ENCODE measurements at regions not wholly inside any gene's neighbourhood (a gene's known extent, or its start where the extent isn't known, plus 50 kb on each side); places are given as distances from the start of the nearest gene placed in this dataset.

DNA sequence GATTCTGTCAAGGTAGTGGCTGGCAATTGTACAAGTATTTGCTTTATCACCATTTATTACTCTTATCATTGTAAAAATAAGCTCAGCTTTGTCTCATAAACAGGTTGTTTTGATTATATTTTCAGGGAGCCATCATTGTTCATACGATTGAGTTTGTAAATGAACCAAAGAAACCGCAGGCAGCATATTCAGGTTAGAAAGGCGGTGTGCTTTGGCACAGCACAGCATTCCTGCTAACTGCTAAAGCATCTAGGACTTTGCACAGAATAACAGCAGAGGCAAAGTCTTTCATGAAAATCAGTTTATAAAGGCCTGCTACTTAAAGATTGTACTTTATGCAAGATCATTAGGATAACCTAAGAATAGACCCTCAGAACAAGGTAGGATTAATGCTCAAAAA, 281.5 kb upstream of the SLC24A2 start:
- TF ChIP-seq PRRX2 (CRISPR knock-in tag; IDR thresholded peaks at IDR 0.05) (no peak), SP1 (CRISPR knock-in tag; conservative IDR thresholded peaks at IDR 0.05) (no peak), TCF7 (CRISPR knock-in tag; IDR thresholded peaks at IDR 0.05; ENCODE audit: low read depth) (no peak), NR3C1 (CRISPR knock-in tag; conservative IDR thresholded peaks at IDR 0.05; ENCODE audit: low read depth) (no peak), ATF2 (CRISPR knock-in tag; IDR thresholded peaks at IDR 0.05; ENCODE audit: borderline replicate concordance, low read depth) (no peak), MYBL2 (CRISPR knock-in tag; IDR thresholded peaks at IDR 0.05) (no peak), CREB1 (CRISPR knock-in tag; IDR thresholded peaks at IDR 0.05) (no peak), ZNF121 (CRISPR knock-in tag; IDR thresholded peaks at IDR 0.05) (no peak)
- TF ChIP-seq, protein P1, sequence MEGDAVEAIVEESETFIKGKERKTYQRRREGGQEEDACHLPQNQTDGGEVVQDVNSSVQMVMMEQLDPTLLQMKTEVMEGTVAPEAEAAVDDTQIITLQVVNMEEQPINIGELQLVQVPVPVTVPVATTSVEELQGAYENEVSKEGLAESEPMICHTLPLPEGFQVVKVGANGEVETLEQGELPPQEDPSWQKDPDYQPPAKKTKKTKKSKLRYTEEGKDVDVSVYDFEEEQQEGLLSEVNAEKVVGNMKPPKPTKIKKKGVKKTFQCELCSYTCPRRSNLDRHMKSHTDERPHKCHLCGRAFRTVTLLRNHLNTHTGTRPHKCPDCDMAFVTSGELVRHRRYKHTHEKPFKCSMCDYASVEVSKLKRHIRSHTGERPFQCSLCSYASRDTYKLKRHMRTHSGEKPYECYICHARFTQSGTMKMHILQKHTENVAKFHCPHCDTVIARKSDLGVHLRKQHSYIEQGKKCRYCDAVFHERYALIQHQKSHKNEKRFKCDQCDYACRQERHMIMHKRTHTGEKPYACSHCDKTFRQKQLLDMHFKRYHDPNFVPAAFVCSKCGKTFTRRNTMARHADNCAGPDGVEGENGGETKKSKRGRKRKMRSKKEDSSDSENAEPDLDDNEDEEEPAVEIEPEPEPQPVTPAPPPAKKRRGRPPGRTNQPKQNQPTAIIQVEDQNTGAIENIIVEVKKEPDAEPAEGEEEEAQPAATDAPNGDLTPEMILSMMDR (IDR thresholded peaks at IDR 0.05), result no peak
- TF ChIP-seq, protein P2, sequence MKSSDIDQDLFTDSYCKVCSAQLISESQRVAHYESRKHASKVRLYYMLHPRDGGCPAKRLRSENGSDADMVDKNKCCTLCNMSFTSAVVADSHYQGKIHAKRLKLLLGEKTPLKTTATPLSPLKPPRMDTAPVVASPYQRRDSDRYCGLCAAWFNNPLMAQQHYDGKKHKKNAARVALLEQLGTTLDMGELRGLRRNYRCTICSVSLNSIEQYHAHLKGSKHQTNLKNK (CRISPR knock-in tag; IDR thresholded peaks at IDR 0.05), result no peak
- TF ChIP-seq, protein P3, sequence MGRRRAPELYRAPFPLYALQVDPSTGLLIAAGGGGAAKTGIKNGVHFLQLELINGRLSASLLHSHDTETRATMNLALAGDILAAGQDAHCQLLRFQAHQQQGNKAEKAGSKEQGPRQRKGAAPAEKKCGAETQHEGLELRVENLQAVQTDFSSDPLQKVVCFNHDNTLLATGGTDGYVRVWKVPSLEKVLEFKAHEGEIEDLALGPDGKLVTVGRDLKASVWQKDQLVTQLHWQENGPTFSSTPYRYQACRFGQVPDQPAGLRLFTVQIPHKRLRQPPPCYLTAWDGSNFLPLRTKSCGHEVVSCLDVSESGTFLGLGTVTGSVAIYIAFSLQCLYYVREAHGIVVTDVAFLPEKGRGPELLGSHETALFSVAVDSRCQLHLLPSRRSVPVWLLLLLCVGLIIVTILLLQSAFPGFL (CRISPR knock-in tag; IDR thresholded peaks at IDR 0.05; ENCODE audit: borderline replicate concordance), result no peak
- TF ChIP-seq, protein P4, sequence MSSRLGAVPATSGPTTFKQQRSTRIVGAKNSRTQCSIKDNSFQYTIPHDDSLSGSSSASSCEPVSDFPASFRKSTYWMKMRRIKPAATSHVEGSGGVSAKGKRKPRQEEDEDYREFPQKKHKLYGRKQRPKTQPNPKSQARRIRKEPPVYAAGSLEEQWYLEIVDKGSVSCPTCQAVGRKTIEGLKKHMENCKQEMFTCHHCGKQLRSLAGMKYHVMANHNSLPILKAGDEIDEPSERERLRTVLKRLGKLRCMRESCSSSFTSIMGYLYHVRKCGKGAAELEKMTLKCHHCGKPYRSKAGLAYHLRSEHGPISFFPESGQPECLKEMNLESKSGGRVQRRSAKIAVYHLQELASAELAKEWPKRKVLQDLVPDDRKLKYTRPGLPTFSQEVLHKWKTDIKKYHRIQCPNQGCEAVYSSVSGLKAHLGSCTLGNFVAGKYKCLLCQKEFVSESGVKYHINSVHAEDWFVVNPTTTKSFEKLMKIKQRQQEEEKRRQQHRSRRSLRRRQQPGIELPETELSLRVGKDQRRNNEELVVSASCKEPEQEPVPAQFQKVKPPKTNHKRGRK (CRISPR knock-in tag; IDR thresholded peaks at IDR 0.05; ENCODE audit: borderline replicate concordance), result no peak
